ENCODE measurements at regions not wholly inside any gene's neighbourhood (a gene's known extent, or its start where the extent isn't known, plus 50 kb on each side); places are given as distances from the start of the nearest gene placed in this dataset.
"Not testable (repeated sequence)": the region's sequence is repeated elsewhere in the genome, so short reads cannot be mapped to it uniquely, and the experiment has no call there.

- DNase-seq (ENCODE audit: low read depth), result not testable (repeated sequence)
Measured at GRCh38 chr6:44037276-44037675, 90.0 kb downstream of the MRPL14 start.

GRCh38 chr6:44036699-44037101, 90.6 kb downstream of the MRPL14 start:
- DNase-seq (ENCODE audit: low read depth), result no peak

DNA sequence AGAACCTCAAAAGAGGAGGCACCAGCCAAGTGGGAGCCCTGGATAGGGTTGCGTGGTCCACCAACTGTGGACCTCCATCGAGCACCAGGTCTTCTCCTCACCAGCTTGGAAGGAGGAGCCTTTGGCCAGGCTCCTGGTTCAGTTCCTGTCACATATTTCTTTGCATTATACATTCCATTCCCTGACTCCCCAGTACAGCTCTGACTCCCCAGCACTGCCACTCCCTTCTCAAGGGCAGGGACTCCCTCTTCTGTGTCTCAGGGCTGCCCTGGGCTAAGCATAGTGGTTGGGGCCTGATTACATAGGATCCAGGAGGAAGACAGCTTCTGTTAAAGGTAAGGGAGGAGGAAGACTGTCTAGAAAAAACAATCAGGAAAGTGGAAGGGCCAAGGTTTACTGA, 91.1 kb downstream of the MRPL14 start:
- DNase-seq (ENCODE audit: low read depth), result no peak

GRCh38 chr6:44035621-44036020, 91.6 kb downstream of the MRPL14 start:
- no peak for DNase-seq (ENCODE audit: low read depth)

- DNase-seq (ENCODE audit: low read depth), result no peak
Measured at GRCh38 chr6:44034931-44035345, 92.3 kb downstream of the MRPL14 start.

DNA sequence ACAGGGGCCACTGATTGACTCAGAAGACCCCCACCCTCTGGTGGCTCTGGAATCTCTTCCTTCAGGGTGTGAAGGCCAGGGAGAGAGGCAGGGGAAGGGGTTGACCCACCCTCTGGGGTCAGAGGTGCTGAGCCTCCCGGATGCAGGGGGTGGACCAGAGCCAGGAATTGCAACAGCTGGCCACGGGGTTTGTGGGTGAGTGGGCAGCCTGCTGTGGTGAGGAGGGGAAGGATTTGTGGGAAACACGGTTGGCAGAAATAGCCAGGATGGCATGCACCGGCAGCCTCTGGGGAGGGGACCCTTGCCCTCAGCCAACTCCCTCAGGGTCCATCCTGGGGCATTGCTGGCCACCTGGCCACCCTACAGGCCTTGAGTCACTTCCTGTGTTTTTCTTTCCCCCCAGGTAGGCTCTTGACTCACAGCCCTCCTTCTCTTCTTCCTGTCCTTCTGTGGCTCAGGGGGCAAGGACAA, 92.8 kb downstream of the MRPL14 start:
- no peak for DNase-seq (ENCODE audit: low read depth)

- no peak for DNase-seq (ENCODE audit: low read depth)
Measured at GRCh38 chr6:44030812-44031454, 96.3 kb downstream of the MRPL14 start.

DNA sequence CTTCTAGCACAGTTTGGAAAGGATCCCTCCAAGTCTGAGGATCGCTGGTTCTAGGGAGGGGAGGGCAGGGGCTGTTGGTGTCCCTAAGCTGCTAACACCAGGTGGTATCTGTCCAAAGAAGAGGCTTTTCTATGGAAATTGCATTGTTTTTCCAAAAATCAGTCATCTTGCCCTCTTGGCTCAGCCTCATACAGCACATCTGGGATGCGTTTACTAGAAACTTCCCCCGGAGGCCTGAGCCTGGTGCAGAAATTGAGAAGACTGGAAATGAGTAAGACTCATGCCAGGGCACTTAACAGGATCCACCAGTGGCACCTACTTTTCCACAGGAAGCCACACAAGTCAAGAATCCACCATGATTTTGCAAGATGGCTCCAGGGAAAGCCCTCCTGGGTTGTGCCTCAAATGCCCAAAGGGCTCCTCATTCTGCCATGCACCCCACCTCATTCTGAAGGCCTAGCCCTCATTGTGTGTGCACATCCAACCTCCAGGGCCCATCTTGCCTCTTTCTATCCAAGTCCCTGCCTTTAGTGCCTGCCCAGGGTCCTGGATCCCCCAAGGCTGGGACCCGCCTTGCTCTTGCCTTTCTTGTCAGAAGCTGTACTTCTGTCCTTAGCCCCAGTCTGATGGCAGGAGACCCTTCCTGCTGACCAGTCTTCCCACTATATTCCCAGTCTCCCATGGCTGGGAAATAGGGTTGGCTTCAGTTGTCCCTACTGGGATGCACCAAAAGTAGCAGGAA, 97.6 kb downstream of the MRPL14 start:
- DNase-seq (ENCODE audit: low read depth), result no peak

- no peak for DNase-seq (ENCODE audit: low read depth)
Measured at GRCh38 chr6:44028789-44029310, 98.4 kb downstream of the MRPL14 start.

- DNase-seq (ENCODE audit: low read depth), result no peak
Measured at GRCh38 chr6:44025226-44025625, 102.0 kb downstream of the MRPL14 start.

GRCh38 chr6:44024574-44025219, 102.6 kb downstream of the MRPL14 start:
- no peak for DNase-seq (ENCODE audit: low read depth)

DNA sequence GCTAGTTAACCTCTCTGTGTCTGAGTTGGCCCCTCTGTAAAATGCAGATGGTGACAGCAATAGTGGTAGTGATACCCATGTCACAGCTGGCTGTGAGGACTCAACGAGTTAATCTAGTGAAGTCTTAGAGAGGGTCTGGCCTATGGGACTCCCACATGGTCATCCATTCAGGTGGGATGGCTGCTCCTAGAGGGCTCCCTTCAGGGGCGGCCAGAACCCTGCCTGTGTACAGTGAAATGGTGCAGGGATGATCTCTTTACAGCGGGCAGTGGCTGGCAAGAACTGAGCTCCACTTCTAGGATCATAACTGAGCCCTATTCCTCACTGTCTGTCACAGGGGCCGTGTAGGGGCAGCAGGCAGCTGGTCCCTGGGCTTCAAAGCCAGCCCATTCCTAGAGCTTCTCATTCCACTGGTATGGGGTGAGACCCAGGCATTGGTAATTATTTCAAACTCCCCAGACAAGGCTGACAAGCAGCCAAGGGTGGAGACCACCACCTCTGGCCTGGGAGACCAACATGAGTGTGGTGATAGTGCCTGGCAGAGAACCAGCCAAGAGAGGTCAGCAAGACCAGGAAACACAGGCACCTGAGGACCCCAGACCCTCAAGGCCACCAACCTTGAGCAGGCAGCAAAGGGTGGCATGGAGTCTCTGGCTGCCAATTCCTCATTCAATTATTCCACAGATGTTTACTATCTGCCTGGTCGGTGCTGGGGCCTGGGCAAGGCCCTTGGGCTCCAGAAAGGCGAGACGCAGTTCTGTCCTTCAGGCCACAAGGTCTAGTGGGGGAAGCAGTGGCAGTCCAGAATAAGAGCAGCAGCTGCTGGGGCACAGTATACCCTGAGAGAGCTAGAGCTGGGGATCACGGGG, 103.4 kb downstream of the MRPL14 start:
- DNase-seq (ENCODE audit: low read depth), result no peak

- DNase-seq (ENCODE audit: low read depth), result no peak
Measured at GRCh38 chr6:44022671-44023352, 104.4 kb downstream of the MRPL14 start.

DNA sequence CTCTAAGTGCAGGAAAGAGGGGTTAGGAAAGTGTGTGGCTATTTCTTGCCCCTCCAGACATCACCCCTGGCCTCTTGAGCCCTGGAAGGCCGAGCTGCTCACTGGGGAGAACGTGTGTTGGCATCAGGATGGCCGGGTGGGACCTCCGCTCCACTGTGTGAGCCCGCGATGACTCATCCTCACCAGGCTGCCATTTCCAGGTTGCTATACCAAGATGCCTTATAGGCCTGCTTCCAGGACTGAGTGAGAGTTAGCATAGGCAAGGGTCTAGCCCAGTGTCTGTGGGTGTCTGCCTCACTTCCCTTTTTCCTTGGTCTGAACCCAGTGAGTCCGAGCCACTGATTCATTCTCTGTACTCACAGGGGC, 105.0 kb downstream of the MRPL14 start:
- DNase-seq (ENCODE audit: low read depth), result no peak

- no peak for DNase-seq (ENCODE audit: low read depth)
Measured at GRCh38 chr6:44021589-44022295, 105.5 kb downstream of the MRPL14 start.

DNA sequence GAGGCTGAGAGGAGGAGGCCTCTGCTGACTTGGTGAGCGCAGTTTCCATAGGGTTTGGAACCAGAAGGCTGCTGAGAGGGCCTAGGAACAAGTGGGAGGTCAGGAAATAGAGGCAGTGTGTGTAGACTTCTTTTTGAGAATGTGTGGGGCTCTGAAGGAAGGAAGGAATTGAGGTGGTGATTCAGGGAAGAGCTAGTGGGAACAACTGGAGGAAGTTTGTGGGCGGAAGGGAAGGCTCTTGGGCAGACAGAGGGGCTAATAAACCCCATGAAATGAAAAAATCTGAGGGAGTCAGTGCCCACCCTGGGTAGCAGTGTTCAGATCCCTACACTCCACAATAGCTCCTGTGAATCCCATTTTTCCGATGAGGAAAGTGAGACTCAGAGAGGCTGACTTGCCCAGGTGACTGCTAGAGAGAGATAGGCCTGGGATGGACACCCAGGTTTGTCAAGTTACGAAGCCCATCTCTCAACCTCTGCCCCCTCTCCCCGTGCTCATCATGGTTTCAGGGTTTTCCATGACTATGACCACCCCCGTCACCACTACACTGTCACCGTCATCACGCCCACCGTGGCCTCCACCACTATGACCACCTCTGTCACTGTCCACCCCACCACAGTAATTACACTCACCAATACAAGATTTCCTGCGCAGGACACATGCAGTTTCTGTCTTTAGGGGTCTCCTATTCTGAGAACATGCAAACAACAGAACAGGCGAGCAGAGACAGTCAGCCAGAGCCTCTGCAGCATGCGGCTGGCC, 106.4 kb downstream of the MRPL14 start:
- DNase-seq (ENCODE audit: low read depth), result no peak

GRCh38 chr6:44020148-44020547, 107.1 kb downstream of the MRPL14 start:
- no peak for DNase-seq (ENCODE audit: low read depth)

DNA sequence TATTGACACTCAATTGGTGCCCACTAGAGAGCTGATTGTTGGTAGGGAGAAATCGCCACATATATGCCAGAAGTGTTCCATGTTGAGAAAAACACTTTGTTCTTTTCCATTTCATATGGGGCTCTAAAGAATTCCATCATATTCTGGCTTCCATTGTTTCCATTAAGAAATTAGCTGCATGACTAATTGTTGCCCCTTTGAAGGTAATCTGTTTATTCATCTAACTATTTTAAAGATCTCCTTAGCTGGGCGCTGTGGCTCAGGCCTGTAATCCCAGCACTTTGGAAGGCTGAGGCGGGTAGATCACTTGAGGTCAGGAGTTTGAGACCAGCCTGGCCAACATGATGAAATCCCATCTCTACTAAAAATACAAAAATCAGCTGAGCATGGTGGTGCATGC, 109.9 kb downstream of the MRPL14 start:
- DNase-seq (ENCODE audit: low read depth), result not testable (repeated sequence)

GRCh38 chr6:44016131-44016870, 111.0 kb downstream of the MRPL14 start:
- no peak for DNase-seq (ENCODE audit: low read depth)
